Astrocyte of the cerebellum (primary cell): ENCODE measurements at regions not wholly inside any gene's neighbourhood (a gene's known extent, or its start where the extent isn't known, plus 50 kb on each side); places are given as distances from the start of the nearest gene placed in this dataset.
"Not testable (repeated sequence)": the region's sequence is repeated elsewhere in the genome, so short reads cannot be mapped to it uniquely, and the experiment has no call there.

Experiments used
- DNase-seq: peaks from one replicate; pipeline ENCODE4 v3.0.0-alpha.2; 2011; ENCODE audit warnings: low read depth
- H3K4me3 ChIP-seq: 2 replicates; pipeline ENCODE4 v1.5.1; 2011; ENCODE audit warnings: mild to moderate bottlenecking, low read depth, low read length, moderate library complexity
- CTCF ChIP-seq: IDR thresholded peaks from 2 replicates; pipeline ENCODE4 v1.5.1; 2012; ENCODE audit warnings: low read length, low read depth, moderate library complexity, mild to moderate bottlenecking; ENCODE audit errors: missing control alignments
- in situ Hi-C: cut with HindIII; loops from 2 replicates; pipeline ENCODE4 v1.10.0; 2017; ENCODE audit warnings: low sequenced_read_pairs

GRCh38 chr18:1104181-1104881, 199.7 kb downstream of the ADCYAP1 start:
- no peak for TF ChIP-seq CTCF
- H3K4me3 ChIP-seq = no peak overlapping the region
- peak; percentile 89 for DNase-seq
- in situ Hi-C loops = no loop called here

GRCh38 chr18:1124495-1124894, 219.8 kb downstream of the ADCYAP1 start:
- TF ChIP-seq CTCF = no peak
- in situ Hi-C loops = no loop called here
- no peak overlapping the region for H3K4me3 ChIP-seq
- DNase-seq = no peak

- no peak for DNase-seq
- no peak overlapping the region for H3K4me3 ChIP-seq
- in situ Hi-C loops = no loop called here
- TF ChIP-seq CTCF = no peak
Measured at GRCh38 chr18:1133541-1133940, 228.9 kb downstream of the ADCYAP1 start.

GRCh38 chr18:1147730-1148129, 243.1 kb downstream of the ADCYAP1 start:
- DNase-seq = peak; percentile 2
- in situ Hi-C loops = no loop called here
- no peak for TF ChIP-seq CTCF
- no peak overlapping the region for H3K4me3 ChIP-seq

- no peak for TF ChIP-seq CTCF
- in situ Hi-C loops = no loop called here
- DNase-seq = no peak
- no peak overlapping the region for H3K4me3 ChIP-seq
Measured at GRCh38 chr18:1149709-1150108, 245.0 kb downstream of the ADCYAP1 start.

GRCh38 chr18:1150344-1150743, 245.7 kb downstream of the ADCYAP1 start:
- H3K4me3 ChIP-seq = no peak overlapping the region
- no peak for TF ChIP-seq CTCF

GRCh38 chr18:1152958-1153357, 248.3 kb downstream of the ADCYAP1 start:
- DNase-seq, H3K4me3 ChIP-seq, in situ Hi-C loops: not testable (repeated sequence)

More at GRCh38 chr18:1150344-1150743, 245.7 kb downstream of the ADCYAP1 start:
- in situ Hi-C loops = no loop called here
- DNase-seq = no peak
